GM23248 (cell line): ENCODE measurements at regions not wholly inside any gene's neighbourhood (a gene's known extent, or its start where the extent isn't known, plus 50 kb on each side); places are given as distances from the start of the nearest gene placed in this dataset.

ENCODE experiments used
- EZH2 ChIP-seq: fragments of 200-600 bp; sonication (generic); IDR thresholded peaks from 2 replicates; pipeline ENCODE4 v1.6.1; 2018; ENCODE audit warnings: antibody characterized with exemption, mild to moderate bottlenecking; ENCODE audit not compliant: insufficient read depth, poor library complexity, severe bottlenecking
- EZH2phosphoT487 ChIP-seq: fragments of 200-600 bp; sonication (generic); IDR thresholded peaks from 2 replicates; pipeline ENCODE4 v1.6.1; 2018; ENCODE audit warnings: antibody characterized with exemption, moderate library complexity, mild to moderate bottlenecking, low read depth; ENCODE audit not compliant: insufficient read depth

DNA sequence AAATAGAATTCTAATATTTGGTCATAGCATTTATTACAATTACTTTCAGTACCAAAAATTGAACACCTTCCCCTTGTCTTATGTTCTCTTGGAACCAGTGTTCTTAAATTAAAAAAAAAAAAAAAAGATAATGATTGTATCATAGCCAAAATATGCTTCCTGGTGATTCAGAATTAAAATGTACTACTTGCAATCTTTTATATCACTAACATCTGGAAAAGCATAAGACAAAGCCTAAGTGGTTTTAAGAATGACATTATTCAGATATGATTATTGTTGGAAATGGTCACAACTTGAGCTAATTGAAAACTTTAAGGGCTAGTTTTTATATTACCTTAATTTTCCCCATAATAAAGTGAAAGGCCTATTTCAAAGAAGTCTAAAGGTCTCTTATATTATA is 493.3 kb upstream of the MARCKS start:
- TF ChIP-seq EZH2 (no peak), EZH2phosphoT487 (no peak)
